ENCODE measurements at regions not wholly inside any gene's neighbourhood (a gene's known extent, or its start where the extent isn't known, plus 50 kb on each side); places are given as distances from the start of the nearest gene placed in this dataset.

DNA sequence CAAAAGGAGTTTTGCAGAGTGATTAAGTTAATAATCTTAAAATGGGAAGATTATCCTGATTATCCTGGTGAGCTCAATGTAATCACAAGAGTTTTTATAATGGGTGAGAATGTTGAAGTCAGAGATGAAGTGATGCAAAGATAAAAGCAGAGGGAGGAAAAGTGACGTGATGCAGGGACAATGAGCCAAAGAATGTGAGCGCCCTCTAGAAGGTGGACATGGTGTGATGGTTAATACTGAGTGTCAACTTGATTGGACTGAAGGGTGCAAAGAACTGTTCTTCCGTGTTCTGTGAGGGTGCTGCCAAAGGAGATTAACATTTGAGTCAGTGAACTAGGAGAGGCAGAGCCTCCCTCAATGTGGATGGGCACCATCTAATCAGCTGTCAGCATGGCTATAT lies 569.6 kb upstream of the AGTR1 start:
- Histone ChIP-seq H3K4me1 (no peaks in the 10 kb centered on the region), H3K4me2 (no peak overlapping the region), H3K27ac (no peak overlapping the region), H3K9me3 (no peaks in the 10 kb centered on the region), H3K4me3 (no peak overlapping the region)
- POLR2A ChIA-PET = no interaction called here
- DNase-seq (ENCODE audit: low read depth in 1 of 2, low spot score in 1 of 2) (peak in 1 of 2 experiments; percentile 8), FAIRE-seq (no peak), ATAC-seq (no peak)
- no peak for TF ChIP-seq RARB (CRISPR knock-in tag; IDR thresholded peaks at IDR 0.05)
- TF ChIP-seq FOXS1 (CRISPR knock-in tag; IDR thresholded peaks at IDR 0.05) = no peak
- no peak for TF ChIP-seq EHMT2 (IDR thresholded peaks at IDR 0.05; ENCODE audit: low read depth)
- no peak for TF ChIP-seq JUN (IDR thresholded peaks at IDR 0.05)
- no peak for TF ChIP-seq POLR2AphosphoS2 (conservative IDR thresholded peaks at IDR 0.05; ENCODE audit: low read length)
- no peak for TF ChIP-seq SREBF2 (IDR thresholded peaks at IDR 0.05)
- TF ChIP-seq CHD2 (IDR thresholded peaks at IDR 0.05; ENCODE audit: low read length, partially characterized antibody) = no peak
- TF ChIP-seq FOSB (CRISPR knock-in tag; IDR thresholded peaks at IDR 0.05) = no peak
- TF ChIP-seq MYC (IDR thresholded peaks at IDR 0.05; ENCODE audit: borderline replicate concordance, low read length) = no peak
- TF ChIP-seq, protein P1, sequence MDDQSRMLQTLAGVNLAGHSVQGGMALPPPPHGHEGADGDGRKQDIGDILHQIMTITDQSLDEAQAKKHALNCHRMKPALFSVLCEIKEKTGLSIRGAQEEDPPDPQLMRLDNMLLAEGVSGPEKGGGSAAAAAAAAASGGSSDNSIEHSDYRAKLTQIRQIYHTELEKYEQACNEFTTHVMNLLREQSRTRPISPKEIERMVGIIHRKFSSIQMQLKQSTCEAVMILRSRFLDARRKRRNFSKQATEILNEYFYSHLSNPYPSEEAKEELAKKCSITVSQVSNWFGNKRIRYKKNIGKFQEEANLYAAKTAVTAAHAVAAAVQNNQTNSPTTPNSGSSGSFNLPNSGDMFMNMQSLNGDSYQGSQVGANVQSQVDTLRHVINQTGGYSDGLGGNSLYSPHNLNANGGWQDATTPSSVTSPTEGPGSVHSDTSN (IDR thresholded peaks at IDR 0.05) = no peak
- no peak for TF ChIP-seq HEYL (CRISPR knock-in tag; IDR thresholded peaks at IDR 0.05)
- TF ChIP-seq GATA3 (IDR thresholded peaks at IDR 0.05; ENCODE audit: borderline replicate concordance) = no peak
- TF ChIP-seq NFE2L2 (conservative IDR thresholded peaks at IDR 0.05; ENCODE audit: low read length) = no peak
- no peak for TF ChIP-seq ZFP36 (IDR thresholded peaks at IDR 0.05; ENCODE audit: borderline replicate concordance, partially characterized antibody)
- TF ChIP-seq PHF8 (IDR thresholded peaks at IDR 0.05; ENCODE audit: borderline replicate concordance, low read depth) = no peak
- 6% methylated on average over 3 of the region's 3 CpGs for WGBS (ENCODE audit: missing lambda C conversion rate)
- CTCF ChIA-PET = interaction anchor here (0.9 kb wide), 1 partner anchor 240 kb away, joined by 3 read pairs; no protein-coding TSS in a partner anchor

- TF ChIP-seq SREBF2 (IDR thresholded peaks at IDR 0.05) (no peak), ELK1 (IDR thresholded peaks at IDR 0.05; ENCODE audit: low read depth, low read length) (no peak), HDAC2 (IDR thresholded peaks at IDR 0.05) (no peak), MAFK (IDR thresholded peaks at IDR 0.05; ENCODE audit: partially characterized antibody) (no peak), JUN (IDR thresholded peaks at IDR 0.05) (no peak), HEYL (CRISPR knock-in tag; IDR thresholded peaks at IDR 0.05) (no peak), ZFP36 (IDR thresholded peaks at IDR 0.05; ENCODE audit: borderline replicate concordance, partially characterized antibody) (no peak), FOXS1 (CRISPR knock-in tag; IDR thresholded peaks at IDR 0.05) (no peak), KDM5A (IDR thresholded peaks at IDR 0.05) (no peak), EHF (CRISPR knock-in tag; IDR thresholded peaks at IDR 0.05) (no peak), SMC3 (IDR thresholded peaks at IDR 0.05) (no peak), FOSB (CRISPR knock-in tag; IDR thresholded peaks at IDR 0.05) (no peak)
- TF ChIP-seq, protein P2, sequence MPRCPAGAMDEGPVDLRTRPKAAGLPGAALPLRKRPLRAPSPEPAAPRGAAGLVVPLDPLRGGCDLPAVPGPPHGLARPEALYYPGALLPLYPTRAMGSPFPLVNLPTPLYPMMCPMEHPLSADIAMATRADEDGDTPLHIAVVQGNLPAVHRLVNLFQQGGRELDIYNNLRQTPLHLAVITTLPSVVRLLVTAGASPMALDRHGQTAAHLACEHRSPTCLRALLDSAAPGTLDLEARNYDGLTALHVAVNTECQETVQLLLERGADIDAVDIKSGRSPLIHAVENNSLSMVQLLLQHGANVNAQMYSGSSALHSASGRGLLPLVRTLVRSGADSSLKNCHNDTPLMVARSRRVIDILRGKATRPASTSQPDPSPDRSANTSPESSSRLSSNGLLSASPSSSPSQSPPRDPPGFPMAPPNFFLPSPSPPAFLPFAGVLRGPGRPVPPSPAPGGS (IDR thresholded peaks at IDR 0.05) = no peak
- no peak overlapping the region for H3K4me2 ChIP-seq
- H3K4me1 ChIP-seq = no peaks in the 10 kb centered on the region
- no peaks in the 10 kb centered on the region for H3K9me3 ChIP-seq
- CTCF ChIA-PET = no interaction called here
- H3K4me3 ChIP-seq = no peak overlapping the region
- POLR2A ChIA-PET = no interaction called here
- ATAC-seq (no peak), DNase-seq (ENCODE audit: low read depth in 1 of 2, low spot score in 1 of 2) (no peak), FAIRE-seq (no peak)
- 46% methylated on average over 3 of the region's 3 CpGs for WGBS (ENCODE audit: missing lambda C conversion rate)
- H3K27ac ChIP-seq = no peak overlapping the region
These were observed 565.6 kb upstream of the AGTR1 start for GRCh38 chr3:148131990-148132638.

- ATAC-seq = no peak
- POLR2A ChIA-PET = no interaction called here
- H3K4me2 ChIP-seq = no peak overlapping the region
- CTCF ChIA-PET = no interaction called here
- no peaks in the 10 kb centered on the region for H3K9me3 ChIP-seq
- no peak overlapping the region for H3K27ac ChIP-seq
- no peak overlapping the region for H3K4me3 ChIP-seq
- no peaks in the 10 kb centered on the region for H3K4me1 ChIP-seq
- no peak for DNase-seq (ENCODE audit: low read depth in 1 of 2, low spot score in 1 of 2)
- FAIRE-seq = no peak
- TF ChIP-seq MAZ (IDR thresholded peaks at IDR 0.05; ENCODE audit: borderline replicate concordance, low read depth, low read length) = no peak
- TF ChIP-seq ATOH8 (CRISPR knock-in tag; IDR thresholded peaks at IDR 0.05; ENCODE audit: low read depth) = no peak
- no peak for TF ChIP-seq POLR2A (IDR thresholded peaks at IDR 0.05; ENCODE audit: low read length)
- no peak for TF ChIP-seq TFCP2L1 (CRISPR knock-in tag; IDR thresholded peaks at IDR 0.05)
- no peak for TF ChIP-seq CHD2 (IDR thresholded peaks at IDR 0.05; ENCODE audit: low read length, partially characterized antibody)
- TF ChIP-seq NR3C1 (IDR thresholded peaks at IDR 0.05) = no peak
- no peak for TF ChIP-seq MYC (IDR thresholded peaks at IDR 0.05; ENCODE audit: borderline replicate concordance, low read length)
- TF ChIP-seq FOSB (CRISPR knock-in tag; IDR thresholded peaks at IDR 0.05) = no peak
- TF ChIP-seq TP53 (CRISPR knock-in tag; IDR thresholded peaks at IDR 0.05) = no peak
- TF ChIP-seq EHF (CRISPR knock-in tag; IDR thresholded peaks at IDR 0.05) = no peak
- no peak for TF ChIP-seq SREBF2 (IDR thresholded peaks at IDR 0.05)
These were observed 560.9 kb upstream of the AGTR1 start for GRCh38 chr3:148136816-148137215.
